Esophagus squamous epithelium (tissue), 4 donors: ENCODE measurements at regions not wholly inside any gene's neighbourhood (a gene's known extent, or its start where the extent isn't known, plus 50 kb on each side); places are given as distances from the start of the nearest gene placed in this dataset.

Experiments
- POLR2A ChIP-seq, 4 donors: fragments of 450-650 bp; IDR thresholded peaks; one replicate each; pipeline ENCODE4 v1.6.1; 2017; ENCODE audit warnings: antibody characterized with exemption in 4 of 4, mild to moderate bottlenecking in 4 of 4, moderate library complexity in 3 of 4
- TF ChIP-seq, protein P1 (sequence below), 6 experiments: fragments of 450-650 bp in 4 of 6; fragments of 200-600 bp in 2 of 6; sonication (generic) in 2 of 6; IDR thresholded peaks; one replicate each; pipeline ENCODE4 v1.5.1; 2016 to 2019; ENCODE audit warnings: antibody characterized with exemption in 6 of 6, mild to moderate bottlenecking in 4 of 6, moderate library complexity in 4 of 6

GRCh38 chr4:17309567-17310268 is 202.2 kb downstream of the QDPR start:
- no peak for TF ChIP-seq POLR2A (IDR thresholded peaks at IDR 0.05)
- TF ChIP-seq, protein P1, sequence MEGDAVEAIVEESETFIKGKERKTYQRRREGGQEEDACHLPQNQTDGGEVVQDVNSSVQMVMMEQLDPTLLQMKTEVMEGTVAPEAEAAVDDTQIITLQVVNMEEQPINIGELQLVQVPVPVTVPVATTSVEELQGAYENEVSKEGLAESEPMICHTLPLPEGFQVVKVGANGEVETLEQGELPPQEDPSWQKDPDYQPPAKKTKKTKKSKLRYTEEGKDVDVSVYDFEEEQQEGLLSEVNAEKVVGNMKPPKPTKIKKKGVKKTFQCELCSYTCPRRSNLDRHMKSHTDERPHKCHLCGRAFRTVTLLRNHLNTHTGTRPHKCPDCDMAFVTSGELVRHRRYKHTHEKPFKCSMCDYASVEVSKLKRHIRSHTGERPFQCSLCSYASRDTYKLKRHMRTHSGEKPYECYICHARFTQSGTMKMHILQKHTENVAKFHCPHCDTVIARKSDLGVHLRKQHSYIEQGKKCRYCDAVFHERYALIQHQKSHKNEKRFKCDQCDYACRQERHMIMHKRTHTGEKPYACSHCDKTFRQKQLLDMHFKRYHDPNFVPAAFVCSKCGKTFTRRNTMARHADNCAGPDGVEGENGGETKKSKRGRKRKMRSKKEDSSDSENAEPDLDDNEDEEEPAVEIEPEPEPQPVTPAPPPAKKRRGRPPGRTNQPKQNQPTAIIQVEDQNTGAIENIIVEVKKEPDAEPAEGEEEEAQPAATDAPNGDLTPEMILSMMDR (IDR thresholded peaks at IDR 0.05), result no peak
